Stomach (tissue), 8 donors: ENCODE measurements at regions not wholly inside any gene's neighbourhood (a gene's known extent, or its start where the extent isn't known, plus 50 kb on each side); places are given as distances from the start of the nearest gene placed in this dataset.

Source experiments
- DNase-seq, 2 donors: peaks; one replicate each; pipeline versions ENCODE4 v3.0.0 to v3.0.0-alpha.2; 2013 to 2019
- H3K27ac ChIP-seq, 5 donors: fragments of 200-600 bp in 4 of 5; sonication (generic) in 4 of 5; one replicate each; pipeline ENCODE4 v1.5.1; 2013 to 2019; ENCODE audit warnings: mild to moderate bottlenecking in 1 of 5, moderate library complexity in 1 of 5
- H3K27me3 ChIP-seq, 3 donors: fragments of 200-600 bp; sonication (generic); one replicate each; pipeline ENCODE4 v1.5.1; 2017 to 2019; ENCODE audit warnings: mixed run types in 1 of 3
- H3K36me3 ChIP-seq, 4 donors: fragments of 200-600 bp; sonication (generic); 1 replicate in 3 of 4; 2 replicates in 1 of 4; pipeline ENCODE4 v1.5.1; 2016 to 2019
- H3K4me1 ChIP-seq, 4 donors: fragments of 200-600 bp; sonication (generic); one replicate each; pipeline ENCODE4 v1.5.1; 2016 to 2019
- H3K4me3 ChIP-seq, 4 donors: fragments of 200-600 bp; sonication (generic) in 3 of 4; one replicate each; pipeline ENCODE4 v1.5.1; 2016 to 2019; ENCODE audit warnings: mild to moderate bottlenecking in 1 of 4
- H3K9me3 ChIP-seq, 4 donors: fragments of 200-600 bp; sonication (generic); one replicate each; pipeline ENCODE4 v1.5.1; 2016 to 2019
- CTCF ChIP-seq, 7 experiments: fragments of 450-650 bp in 4 of 7; fragments of 200-600 bp in 3 of 7; sonication (generic) in 3 of 7; IDR thresholded peaks; one replicate each; pipeline ENCODE4 v1.5.1; 2016 to 2019; ENCODE audit warnings: antibody characterized with exemption in 7 of 7, control low read depth in 2 of 7, mild to moderate bottlenecking in 1 of 7
- EP300 ChIP-seq: sonication (generic); formaldehyde crosslinking; IDR thresholded peaks from one replicate; pipeline ENCODE4 v1.6.1; 2017; ENCODE audit warnings: antibody characterized with exemption
- POLR2A ChIP-seq, 4 donors: fragments of 450-650 bp; IDR thresholded peaks; one replicate each; pipeline ENCODE4 v1.6.1; 2016; ENCODE audit warnings: antibody characterized with exemption in 4 of 4, control low read depth in 2 of 4, mild to moderate bottlenecking in 1 of 4, moderate library complexity in 1 of 4
- POLR2AphosphoS5 ChIP-seq, 3 donors: sonication (generic); formaldehyde crosslinking; IDR thresholded peaks; one replicate each; pipeline ENCODE4 v1.6.1; 2016; ENCODE audit warnings: antibody characterized with exemption in 3 of 3
- WGBS, 5 donors: extraction: QIAGEN DNeasy Blood & Tissue Kit in 3 of 5; methylation state at CpG; one replicate each; pipeline versions ENCODE4 v1.1.5 to v1.1.7; 2013 to 2018; 5-methylcytosine and 5-hydroxymethylcytosine counted together
- intact Hi-C: fragments of 100-400 bp; cut with DNase I; formaldehyde crosslinking; loops from one replicate; pipeline ENCODE4 v1.15.1; 2023; ENCODE audit warnings: low total_unique reads
- donor health status: healthy with polysubstance abuse.
- donor health status: Bipolar disorder and iron deficiency.
- donor health status: healthy.

DNA sequence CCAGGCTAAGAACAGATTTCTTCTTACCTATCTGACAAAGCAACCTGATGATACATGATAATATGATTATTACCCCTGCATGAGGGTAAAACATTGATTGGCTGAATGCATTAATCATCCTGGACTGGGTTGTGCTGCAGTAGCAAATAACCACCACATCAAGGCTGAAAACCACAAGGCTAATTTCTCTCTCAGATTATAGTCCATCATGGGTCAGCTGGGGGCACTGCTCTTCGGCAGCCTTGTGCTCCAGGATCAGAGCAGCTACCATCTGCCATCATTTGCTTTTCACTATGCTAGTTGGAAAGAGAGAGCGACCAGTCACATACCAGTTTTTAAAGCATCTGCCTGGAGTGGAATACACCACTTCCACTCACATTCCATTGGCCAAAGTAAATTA lies 383.5 kb downstream of the RASEF start:
- intact Hi-C loops, result no loop called here
- DNase-seq, result no peak
- no peaks in the 10 kb centered on the region for H3K27me3 ChIP-seq

DNA sequence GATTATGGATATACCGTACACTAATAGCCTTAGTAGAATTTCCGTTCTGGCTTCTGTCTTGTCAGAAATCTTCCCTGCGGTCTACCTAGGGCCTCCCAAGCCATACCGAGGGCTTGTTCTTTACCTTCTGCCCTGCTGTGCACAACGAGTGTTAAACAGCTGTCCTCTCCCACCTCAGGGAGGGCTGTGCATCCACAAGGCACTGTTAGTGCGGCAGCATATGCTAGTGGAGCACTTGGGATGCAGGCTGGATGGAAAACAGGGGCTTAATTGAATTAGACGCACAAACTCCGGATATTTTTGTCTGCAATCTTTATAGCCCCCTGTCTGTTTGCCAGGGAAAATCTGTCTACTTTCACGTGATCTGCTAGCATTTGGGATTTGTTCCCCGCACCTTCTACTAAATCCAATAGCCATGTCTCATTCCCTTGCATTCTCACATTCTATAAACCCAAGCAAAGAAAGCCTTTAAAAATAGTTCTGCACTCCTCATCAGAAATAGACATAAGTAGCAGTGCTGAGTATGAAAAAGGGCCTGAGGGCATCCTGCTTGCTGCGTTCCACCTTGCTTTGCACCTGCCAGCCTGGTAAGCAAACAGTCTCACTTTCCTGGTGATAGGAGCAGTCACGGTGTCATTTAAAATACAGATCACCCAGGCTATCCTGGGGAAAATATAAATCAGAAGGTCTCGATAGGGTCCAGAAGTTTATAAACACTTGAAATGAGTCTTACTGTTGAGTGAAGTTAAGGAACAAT lies 382.6 kb downstream of the RASEF start:
- no peak for DNase-seq
- Histone ChIP-seq H3K9me3 (no peaks in the 10 kb centered on the region), H3K4me3 (no peak overlapping the region), H3K36me3 (no peaks in the 10 kb centered on the region), H3K27me3 (no peaks in the 10 kb centered on the region), H3K4me1 (no peaks in the 10 kb centered on the region), H3K27ac (no peak overlapping the region)
- intact Hi-C loops, result no loop called here
- 60 to 69% (median 65%) methylated on average over 13 of the region's 13 CpGs for WGBS, 5 donors
- TF ChIP-seq CTCF (IDR thresholded peaks at IDR 0.05) (no peak), EP300 (no peak), POLR2AphosphoS5 (IDR thresholded peaks at IDR 0.05) (no peak)

More for the DNA sequence above, 383.5 kb downstream of the RASEF start:
- H3K4me1 ChIP-seq, result no peaks in the 10 kb centered on the region
- no peak overlapping the region for H3K4me3 ChIP-seq
- H3K36me3 ChIP-seq, result no peaks in the 10 kb centered on the region
- no peak for TF ChIP-seq POLR2A (IDR thresholded peaks at IDR 0.05)
- no peak for TF ChIP-seq CTCF (IDR thresholded peaks at IDR 0.05)
- TF ChIP-seq POLR2AphosphoS5 (IDR thresholded peaks at IDR 0.05), result no peak
- no peak for TF ChIP-seq EP300
- H3K9me3 ChIP-seq, result no peaks in the 10 kb centered on the region
- H3K27ac ChIP-seq, result no peak overlapping the region
- 72 to 96% (median 84%) methylated on average over 2 of the region's 2 CpGs for WGBS, 5 donors

- Histone ChIP-seq H3K4me3 (no peak overlapping the region), H3K36me3 (no peaks in the 10 kb centered on the region), H3K27me3 (no peaks in the 10 kb centered on the region), H3K9me3 (no peaks in the 10 kb centered on the region), H3K4me1 (no peaks in the 10 kb centered on the region), H3K27ac (no peak overlapping the region)
- intact Hi-C loops, result no loop called here
- no peak for TF ChIP-seq EP300
- TF ChIP-seq POLR2A (IDR thresholded peaks at IDR 0.05), result no peak
- no peak for TF ChIP-seq POLR2AphosphoS5 (IDR thresholded peaks at IDR 0.05)
- no peak for TF ChIP-seq CTCF (IDR thresholded peaks at IDR 0.05)
- no peak for DNase-seq
Observed at GRCh38 chr9:82681809-82682208, 381.1 kb downstream of the RASEF start.

GRCh38 chr9:82682431-82682830 lies 380.5 kb downstream of the RASEF start:
- no peaks in the 10 kb centered on the region for H3K4me1 ChIP-seq
- H3K27ac ChIP-seq, result no peak overlapping the region
- H3K27me3 ChIP-seq, result no peaks in the 10 kb centered on the region
- H3K36me3 ChIP-seq, result no peaks in the 10 kb centered on the region
- TF ChIP-seq POLR2A (IDR thresholded peaks at IDR 0.05), result no peak
- TF ChIP-seq POLR2AphosphoS5 (IDR thresholded peaks at IDR 0.05), result no peak
- no peak for TF ChIP-seq EP300
- no peak for TF ChIP-seq CTCF (IDR thresholded peaks at IDR 0.05)
- WGBS, 5 donors, result 87 to 97% (median 88%) methylated on average over 2 of the region's 2 CpGs
- intact Hi-C loops, result no loop called here
- no peaks in the 10 kb centered on the region for H3K9me3 ChIP-seq
- no peak for DNase-seq
- H3K4me3 ChIP-seq, result no peak overlapping the region
